CD4-positive, alpha-beta T cell (primary cell): ENCODE measurements at regions not wholly inside any gene's neighbourhood (a gene's known extent, or its start where the extent isn't known, plus 50 kb on each side); places are given as distances from the start of the nearest gene placed in this dataset.
A peak's percentile ranks its signal among the peaks of the same experiment; 100 is the strongest.
"Not testable (repeated sequence)": the region's sequence is repeated elsewhere in the genome, so short reads cannot be mapped to it uniquely, and the experiment has no call there.

ENCODE experiments used
- ATAC-seq: fragments of 200-7000 bp; cut with Tn5 transposase; one replicate; pipeline ENCODE4 v1.10.0; 2022; ENCODE audit warnings: mild to moderate bottlenecking; ENCODE audit not compliant: poor library complexity
- CTCF ChIA-PET: fragments of 350-600 bp; sonication (Branson Sonifier 250); formaldehyde crosslinking; loops from one replicate; lab custom pipeline; 2021; ENCODE audit warnings: antibody characterized with exemption, inconsistent platforms; lab: Charles Lee
- POLR2A ChIA-PET: fragments of 350-600 bp; sonication (Branson Sonifier 250); formaldehyde crosslinking; loops from one replicate; lab custom pipeline; 2021; ENCODE audit warnings: antibody characterized with exemption, inconsistent platforms; lab: Charles Lee
- DNase-seq, 14 experiments: peaks; one replicate each; pipeline ENCODE4 v3.0.0-alpha.2; 2013 to 2020; ENCODE audit warnings: mixed read lengths in 2 of 14
- H3K27ac ChIP-seq, 2 donors: one replicate each; pipeline versions ENCODE4 v1.5.1 to v1.7.0; 2013; ENCODE audit warnings: low read length in 2 of 2, low read depth in 1 of 2, mild to moderate bottlenecking in 1 of 2
- H3K27me3 ChIP-seq, 2 experiments: 1 replicate in 1 of 2; 2 replicates in 1 of 2; pipeline versions ENCODE4 v1.6.1 to v1.7.0; 2013; ENCODE audit warnings: low read length in 2 of 2, control low read depth in 1 of 2, mild to moderate bottlenecking in 1 of 2, moderate library complexity in 1 of 2; ENCODE audit not compliant: insufficient read depth in 2 of 2, control insufficient read depth in 1 of 2
- H3K36me3 ChIP-seq: one replicate; pipeline ENCODE4 v1.6.1; 2013; ENCODE audit warnings: low read length, control low read depth; ENCODE audit not compliant: insufficient read depth
- H3K4me1 ChIP-seq: one replicate; pipeline ENCODE4 v1.6.1; 2013; ENCODE audit warnings: low read length, control low read depth; ENCODE audit not compliant: insufficient read depth
- H3K4me3 ChIP-seq: one replicate; pipeline ENCODE4 v1.5.1; 2013; ENCODE audit warnings: mild to moderate bottlenecking, low read length, moderate library complexity
- H3K9me3 ChIP-seq, 2 experiments: 1 replicate in 1 of 2; 2 replicates in 1 of 2; pipeline versions ENCODE4 v1.6.1 to v1.7.0; 2013; ENCODE audit warnings: low read length in 2 of 2, mild to moderate bottlenecking in 2 of 2, control low read depth in 1 of 2, moderate library complexity in 1 of 2; ENCODE audit not compliant: control insufficient read depth in 1 of 2, insufficient read depth in 1 of 2
- H3K27ac Mint-ChIP-seq: one replicate; pipeline ENCODE4 v1.8.0; 2020; ENCODE audit warnings: mixed read lengths
- H3K27me3 Mint-ChIP-seq: one replicate; pipeline ENCODE4 v1.8.0; 2021; ENCODE audit warnings: mixed read lengths
- H3K36me3 Mint-ChIP-seq: one replicate; pipeline ENCODE4 v1.8.0; 2021; ENCODE audit warnings: low read depth, mixed read lengths
- H3K4me1 Mint-ChIP-seq: one replicate; pipeline ENCODE4 v1.8.0; 2021; ENCODE audit warnings: low read depth, mixed read lengths
- H3K4me3 Mint-ChIP-seq: one replicate; pipeline ENCODE4 v1.8.0; 2020; ENCODE audit warnings: mild to moderate bottlenecking, mixed read lengths
- H3K9me3 Mint-ChIP-seq: one replicate; pipeline ENCODE4 v1.8.0; 2020; ENCODE audit warnings: mixed read lengths
- intact Hi-C, 2 experiments: fragments of 100-400 bp; cut with DNase I in 1 of 2; cut with micrococcal nuclease in 1 of 2; formaldehyde crosslinking; loops; one replicate each; pipeline versions ENCODE4 v1.15.1 to v1.9.0; 2023 to 2025; cut with DNase I, micrococcal nuclease
- TF ChIP-seq, protein P1 (sequence below): fragments of 200-600 bp; IDR thresholded peaks from one replicate; pipeline ENCODE4 v1.8.0; 2022; ENCODE audit warnings: antibody characterized with exemption, mild to moderate bottlenecking

DNA sequence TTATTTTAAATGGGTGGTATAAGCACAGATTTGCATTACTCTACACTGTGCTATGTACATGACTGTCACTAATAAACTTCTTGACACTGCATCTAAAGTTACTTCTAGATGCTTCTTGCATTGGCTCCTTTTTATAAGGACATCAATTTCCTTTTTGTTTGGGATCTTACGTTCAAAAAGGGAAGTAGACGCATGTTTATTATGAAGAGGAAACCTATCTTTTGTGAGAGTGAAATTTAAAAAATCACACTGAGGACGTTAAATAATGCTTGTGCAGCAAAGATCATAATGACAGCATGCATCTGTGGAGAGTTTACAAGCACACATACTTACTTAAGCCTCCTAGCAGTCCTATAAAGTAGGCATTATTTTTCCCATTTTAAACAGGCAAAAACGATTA, 479.5 kb downstream of the CD83 start:
- ChIA-PET CTCF (no interaction called here), POLR2A (no interaction called here)
- H3K27me3 Mint-ChIP-seq, result no peaks in the 10 kb centered on the region
- H3K4me1 Mint-ChIP-seq, result no peaks in the 10 kb centered on the region
- TF ChIP-seq, protein P1, sequence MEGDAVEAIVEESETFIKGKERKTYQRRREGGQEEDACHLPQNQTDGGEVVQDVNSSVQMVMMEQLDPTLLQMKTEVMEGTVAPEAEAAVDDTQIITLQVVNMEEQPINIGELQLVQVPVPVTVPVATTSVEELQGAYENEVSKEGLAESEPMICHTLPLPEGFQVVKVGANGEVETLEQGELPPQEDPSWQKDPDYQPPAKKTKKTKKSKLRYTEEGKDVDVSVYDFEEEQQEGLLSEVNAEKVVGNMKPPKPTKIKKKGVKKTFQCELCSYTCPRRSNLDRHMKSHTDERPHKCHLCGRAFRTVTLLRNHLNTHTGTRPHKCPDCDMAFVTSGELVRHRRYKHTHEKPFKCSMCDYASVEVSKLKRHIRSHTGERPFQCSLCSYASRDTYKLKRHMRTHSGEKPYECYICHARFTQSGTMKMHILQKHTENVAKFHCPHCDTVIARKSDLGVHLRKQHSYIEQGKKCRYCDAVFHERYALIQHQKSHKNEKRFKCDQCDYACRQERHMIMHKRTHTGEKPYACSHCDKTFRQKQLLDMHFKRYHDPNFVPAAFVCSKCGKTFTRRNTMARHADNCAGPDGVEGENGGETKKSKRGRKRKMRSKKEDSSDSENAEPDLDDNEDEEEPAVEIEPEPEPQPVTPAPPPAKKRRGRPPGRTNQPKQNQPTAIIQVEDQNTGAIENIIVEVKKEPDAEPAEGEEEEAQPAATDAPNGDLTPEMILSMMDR, result no peak
- DNase-seq (no peak), ATAC-seq (no peak)
- H3K4me3 Mint-ChIP-seq, result no peak overlapping the region
- no peaks in the 10 kb centered on the region for H3K9me3 Mint-ChIP-seq
- no peaks in the 10 kb centered on the region for H3K36me3 ChIP-seq
- no peaks in the 10 kb centered on the region for H3K4me1 ChIP-seq
- H3K4me3 ChIP-seq, result no peak overlapping the region
- H3K27ac Mint-ChIP-seq, result no peak overlapping the region
- H3K9me3 ChIP-seq, result no peaks in the 10 kb centered on the region
- intact Hi-C loops, result no loop called here
- no peak overlapping the region for H3K27ac ChIP-seq
- H3K27me3 ChIP-seq, result no peaks in the 10 kb centered on the region
- no peaks in the 10 kb centered on the region for H3K36me3 Mint-ChIP-seq

DNA sequence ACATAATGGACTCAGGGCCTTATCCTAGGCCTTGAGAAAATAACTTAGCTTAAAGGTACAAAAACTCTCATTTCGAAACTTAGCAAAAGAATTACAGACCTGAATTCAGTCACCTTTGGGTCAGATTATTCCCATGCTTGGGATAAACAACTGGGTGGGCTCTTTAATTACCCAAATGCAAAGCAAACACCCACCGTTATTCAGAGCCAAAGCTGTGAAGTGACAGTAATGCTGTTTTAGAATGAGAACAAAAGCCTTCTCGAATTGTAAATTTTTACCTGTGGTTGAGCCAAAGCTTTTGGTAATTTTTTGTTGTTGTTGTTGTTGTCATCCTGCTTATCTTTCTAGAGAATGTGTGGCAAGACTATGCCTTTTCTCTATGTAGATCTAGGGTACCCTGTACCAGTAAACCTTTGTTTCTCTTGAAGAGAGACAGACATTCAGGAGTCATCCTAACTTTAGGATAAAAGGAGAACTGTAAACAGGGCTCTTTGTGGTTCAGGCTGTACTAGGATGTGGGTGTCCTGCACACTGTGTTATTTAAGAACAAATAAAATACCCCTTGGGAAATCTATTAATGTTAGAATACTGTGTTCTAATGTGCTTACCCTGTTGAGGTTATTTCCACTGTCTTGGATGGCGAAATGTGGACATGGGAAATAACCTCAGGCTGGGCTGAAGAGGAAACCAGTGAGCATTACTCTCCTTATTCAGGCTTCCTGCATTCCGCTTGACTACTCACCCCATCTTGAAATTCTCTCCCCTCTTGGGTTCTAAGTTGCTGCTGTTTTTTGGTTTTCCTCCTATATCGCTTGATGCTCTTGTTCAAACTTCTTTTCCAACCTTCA, 480.7 kb downstream of the CD83 start:
- ATAC-seq (no peak), DNase-seq (peak in 2 of 14 experiments; percentile 31 to 47)
- TF ChIP-seq, protein P1, result no peak
- Histone ChIP-seq H3K4me1 (no peaks in the 10 kb centered on the region), H3K36me3 (no peaks in the 10 kb centered on the region), H3K4me3 (no peak overlapping the region), H3K9me3 (no peaks in the 10 kb centered on the region), H3K27ac (no peak overlapping the region), H3K27me3 (no peaks in the 10 kb centered on the region)
- Mint-ChIP-seq H3K36me3 (no peaks in the 10 kb centered on the region), H3K4me1 (no peaks in the 10 kb centered on the region), H3K27ac (no peak overlapping the region), H3K4me3 (no peak overlapping the region), H3K27me3 (no peaks in the 10 kb centered on the region), H3K9me3 (no peaks in the 10 kb centered on the region)
- POLR2A ChIA-PET, result no interaction called here
- CTCF ChIA-PET, result no interaction called here
- intact Hi-C loops, result no loop called here

DNA sequence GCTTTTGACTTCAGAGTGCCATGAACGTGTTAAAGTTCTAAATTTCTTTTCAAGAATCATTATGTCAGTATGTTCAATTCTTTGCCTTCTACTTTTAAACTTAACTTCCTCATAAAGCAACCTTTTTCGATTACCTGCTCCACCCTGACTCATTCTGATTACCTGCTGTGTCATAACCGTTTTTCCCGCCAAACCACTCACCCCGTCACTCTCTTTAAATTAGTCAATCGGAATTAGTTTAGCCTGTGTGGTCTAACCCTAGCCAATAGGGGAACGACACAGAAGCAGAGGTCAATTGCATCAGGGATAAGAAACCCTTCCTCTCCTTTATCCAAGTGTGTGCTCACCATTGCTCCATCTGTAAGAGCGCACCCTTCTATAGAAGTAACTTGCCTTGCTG, 482.7 kb downstream of the CD83 start:
- H3K27me3 Mint-ChIP-seq, H3K4me3 ChIP-seq, H3K36me3 Mint-ChIP-seq, H3K27ac ChIP-seq, ATAC-seq, intact Hi-C loops, H3K4me1 ChIP-seq, DNase-seq, H3K9me3 Mint-ChIP-seq, H3K27me3 ChIP-seq, POLR2A ChIA-PET, CTCF ChIA-PET, H3K4me1 Mint-ChIP-seq, H3K36me3 ChIP-seq, H3K27ac Mint-ChIP-seq, H3K9me3 ChIP-seq, H3K4me3 Mint-ChIP-seq: not testable (repeated sequence)

DNA sequence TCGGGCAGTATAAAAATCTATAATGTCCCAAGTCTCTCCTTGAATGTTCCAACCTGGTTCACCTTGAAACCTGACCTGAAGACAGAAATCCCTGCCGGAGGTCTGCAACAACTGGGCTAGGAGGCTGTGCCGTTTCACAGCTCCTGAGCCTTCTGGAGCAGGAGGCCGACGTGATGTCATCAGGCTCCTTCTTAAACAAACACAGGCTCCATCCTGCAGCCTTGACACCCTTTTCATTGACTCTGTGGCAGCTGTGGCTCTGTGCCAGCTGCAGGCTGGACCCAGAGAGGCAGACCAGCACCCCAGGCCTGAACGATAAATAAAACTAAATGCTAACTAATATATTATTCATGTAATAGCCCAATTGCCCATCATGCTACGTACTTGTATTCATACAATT, 483.9 kb downstream of the CD83 start:
- Histone ChIP-seq H3K4me3 (no peak overlapping the region), H3K36me3 (no peaks in the 10 kb centered on the region), H3K4me1 (no peaks in the 10 kb centered on the region), H3K9me3 (no peaks in the 10 kb centered on the region), H3K27me3 (no peaks in the 10 kb centered on the region), H3K27ac (no peak overlapping the region)
- Mint-ChIP-seq H3K27me3 (no peaks in the 10 kb centered on the region), H3K4me1 (no peaks in the 10 kb centered on the region), H3K9me3 (no peaks in the 10 kb centered on the region), H3K27ac (no peak overlapping the region), H3K36me3 (no peaks in the 10 kb centered on the region), H3K4me3 (no peak overlapping the region)
- ChIA-PET CTCF (no interaction called here), POLR2A (no interaction called here)
- intact Hi-C loops, result no loop called here
- TF ChIP-seq, protein P1, result no peak
- DNase-seq (no peak), ATAC-seq (no peak)
